ENCODE measurements at regions not wholly inside any gene's neighbourhood (a gene's known extent, or its start where the extent isn't known, plus 50 kb on each side); places are given as distances from the start of the nearest gene placed in this dataset.
A peak's percentile ranks its signal among the peaks of the same experiment; 100 is the strongest.

DNA sequence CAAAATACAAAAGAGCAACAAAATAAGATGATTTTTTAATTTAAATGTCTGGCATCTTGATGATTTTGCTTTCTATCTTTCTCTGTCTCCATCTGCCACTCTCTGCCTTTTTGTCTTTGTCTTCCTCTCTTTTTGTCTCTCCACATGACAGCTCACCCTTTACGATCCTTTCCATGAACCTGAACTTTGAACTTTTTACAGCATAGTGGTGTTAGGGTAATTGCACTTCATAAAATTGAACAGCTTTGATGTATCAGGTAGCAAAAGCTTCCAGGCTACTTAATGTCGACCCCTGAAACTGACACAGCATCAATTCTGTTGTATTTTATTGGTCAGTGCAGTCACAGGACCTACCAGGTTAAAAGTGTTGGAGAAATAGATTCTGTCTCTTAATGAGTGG lies 1517.0 kb downstream of the ADGRL3 start:
- 74% methylated on average over 2 of the region's 2 CpGs for WGBS
- Histone ChIP-seq H3K9me3 (ENCODE audit: control insufficient read depth in 2 of 2, insufficient read depth in 1 of 2, low read length in 1 of 2) (no peaks in the 10 kb centered on the region), H3K4me3 (ENCODE audit: low read length in 2 of 2) (no peak overlapping the region), H3K27ac (ENCODE audit: low read depth in 1 of 2, low read length in 1 of 2) (no peak overlapping the region), H3K36me3 (ENCODE audit: control insufficient read depth in 2 of 2, insufficient read depth in 2 of 2, low read length in 1 of 2) (no peaks in the 10 kb centered on the region), H3K27me3 (ENCODE audit: control insufficient read depth in 2 of 2, insufficient read depth in 1 of 2, low read length in 1 of 2) (no peaks in the 10 kb centered on the region), H3K4me1 (ENCODE audit: control insufficient read depth in 2 of 2, insufficient read depth in 2 of 2, low read length in 2 of 2) (no peaks in the 10 kb centered on the region)
- no peak for DNase-seq (ENCODE audit: low read depth in 6 of 9, low spot score in 9 of 9)

DNA sequence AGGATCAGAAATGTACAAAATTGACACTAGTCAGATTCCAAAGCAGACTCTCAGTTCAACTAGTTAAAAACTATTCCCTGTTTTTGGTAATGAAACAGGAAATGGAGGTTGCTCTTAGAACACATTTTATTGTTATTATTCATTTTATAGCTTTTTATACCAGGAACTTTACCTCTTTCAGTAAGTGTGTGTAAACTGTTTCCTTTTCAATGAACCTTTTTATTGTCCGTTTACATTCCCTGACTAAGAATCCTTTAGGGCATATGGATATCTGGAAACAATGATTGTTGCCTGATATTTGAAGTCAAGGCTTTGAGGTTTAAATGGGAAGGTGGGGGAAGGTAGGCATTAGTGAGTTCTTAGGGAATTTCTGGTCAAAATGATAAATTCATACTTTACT lies 1511.4 kb downstream of the ADGRL3 start:
- no peak overlapping the region for H3K4me3 ChIP-seq (ENCODE audit: low read length in 2 of 2)
- WGBS = 74% methylated on average over 1 of the region's 1 CpG
- H3K4me1 ChIP-seq (ENCODE audit: control insufficient read depth in 2 of 2, insufficient read depth in 2 of 2, low read length in 2 of 2) = no peaks in the 10 kb centered on the region
- H3K27me3 ChIP-seq (ENCODE audit: control insufficient read depth in 2 of 2, insufficient read depth in 1 of 2, low read length in 1 of 2) = no peaks in the 10 kb centered on the region
- no peaks in the 10 kb centered on the region for H3K9me3 ChIP-seq (ENCODE audit: control insufficient read depth in 2 of 2, insufficient read depth in 1 of 2, low read length in 1 of 2)
- DNase-seq (ENCODE audit: low read depth in 6 of 9, low spot score in 9 of 9) = no peak
- no peaks in the 10 kb centered on the region for H3K36me3 ChIP-seq (ENCODE audit: control insufficient read depth in 2 of 2, insufficient read depth in 2 of 2, low read length in 1 of 2)
- H3K27ac ChIP-seq (ENCODE audit: low read depth in 1 of 2, low read length in 1 of 2) = no peak overlapping the region

DNA sequence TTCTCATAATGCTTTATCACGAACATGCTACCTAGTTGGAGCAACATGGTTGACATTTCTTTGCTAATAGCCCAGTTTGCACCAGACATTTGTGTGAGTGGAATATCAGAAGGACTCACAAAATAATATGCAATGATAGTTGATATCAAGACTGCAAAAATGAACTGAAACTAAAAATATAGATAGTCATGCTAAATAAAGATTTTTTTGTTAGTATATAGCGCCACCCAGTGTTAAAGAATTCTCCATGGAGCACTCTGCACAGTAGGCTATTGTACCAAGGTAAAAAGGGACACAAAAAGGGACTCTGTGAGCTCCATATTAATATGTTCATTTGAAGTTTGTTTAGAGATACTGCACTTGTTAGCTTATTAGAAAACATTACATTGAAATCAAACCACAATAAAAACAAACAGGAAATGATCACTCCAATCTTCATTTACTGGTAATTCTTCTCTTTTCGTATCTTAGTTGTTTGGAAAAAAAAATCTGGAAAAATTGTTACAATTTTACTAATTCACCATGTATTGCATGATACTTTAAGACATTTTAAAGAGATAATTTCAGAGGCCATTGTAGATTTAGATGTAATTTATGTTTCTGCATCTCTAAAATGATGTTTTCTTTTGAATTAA lies 1509.6 kb downstream of the ADGRL3 start:
- no peaks in the 10 kb centered on the region for H3K27me3 ChIP-seq (ENCODE audit: control insufficient read depth in 2 of 2, insufficient read depth in 1 of 2, low read length in 1 of 2)
- H3K36me3 ChIP-seq (ENCODE audit: control insufficient read depth in 2 of 2, insufficient read depth in 2 of 2, low read length in 1 of 2) = no peaks in the 10 kb centered on the region
- H3K4me3 ChIP-seq (ENCODE audit: low read length in 2 of 2) = no peak overlapping the region
- H3K4me1 ChIP-seq (ENCODE audit: control insufficient read depth in 2 of 2, insufficient read depth in 2 of 2, low read length in 2 of 2) = no peaks in the 10 kb centered on the region
- H3K9me3 ChIP-seq (ENCODE audit: control insufficient read depth in 2 of 2, insufficient read depth in 1 of 2, low read length in 1 of 2) = no peaks in the 10 kb centered on the region
- WGBS = 57% methylated on average over 3 of the region's 3 CpGs
- no peak overlapping the region for H3K27ac ChIP-seq (ENCODE audit: low read depth in 1 of 2, low read length in 1 of 2)
- peak in 1 of 9 donors; percentile 5 for DNase-seq (ENCODE audit: low read depth in 6 of 9, low spot score in 9 of 9)

DNA sequence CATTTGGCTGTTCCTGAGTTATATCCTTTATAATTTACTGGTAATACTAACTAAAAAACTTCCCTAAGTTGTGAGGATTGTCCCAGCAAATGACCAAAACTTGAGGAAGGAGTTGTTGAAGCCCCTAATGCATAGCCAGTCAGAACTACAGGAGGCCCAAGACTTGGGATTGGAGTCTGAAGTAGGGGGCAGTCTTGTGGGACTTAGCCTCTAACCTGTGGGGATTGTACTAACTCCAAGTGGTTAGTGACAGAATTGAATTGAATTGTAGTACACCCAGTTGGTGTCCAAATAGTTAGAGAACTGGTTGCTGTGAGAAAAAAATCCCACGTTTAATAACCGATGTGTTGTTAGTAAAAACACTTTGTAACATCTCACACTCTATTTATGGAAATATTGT lies 1506.3 kb downstream of the ADGRL3 start:
- WGBS = 96% methylated on average over 2 of the region's 2 CpGs
- no peak overlapping the region for H3K27ac ChIP-seq (ENCODE audit: low read depth in 1 of 2, low read length in 1 of 2)
- no peaks in the 10 kb centered on the region for H3K4me1 ChIP-seq (ENCODE audit: control insufficient read depth in 2 of 2, insufficient read depth in 2 of 2, low read length in 2 of 2)
- DNase-seq (ENCODE audit: low read depth in 6 of 9, low spot score in 9 of 9) = no peak
- no peaks in the 10 kb centered on the region for H3K9me3 ChIP-seq (ENCODE audit: control insufficient read depth in 2 of 2, insufficient read depth in 1 of 2, low read length in 1 of 2)
- H3K36me3 ChIP-seq (ENCODE audit: control insufficient read depth in 2 of 2, insufficient read depth in 2 of 2, low read length in 1 of 2) = no peaks in the 10 kb centered on the region
- H3K4me3 ChIP-seq (ENCODE audit: low read length in 2 of 2) = no peak overlapping the region
- H3K27me3 ChIP-seq (ENCODE audit: control insufficient read depth in 2 of 2, insufficient read depth in 1 of 2, low read length in 1 of 2) = no peaks in the 10 kb centered on the region

DNA sequence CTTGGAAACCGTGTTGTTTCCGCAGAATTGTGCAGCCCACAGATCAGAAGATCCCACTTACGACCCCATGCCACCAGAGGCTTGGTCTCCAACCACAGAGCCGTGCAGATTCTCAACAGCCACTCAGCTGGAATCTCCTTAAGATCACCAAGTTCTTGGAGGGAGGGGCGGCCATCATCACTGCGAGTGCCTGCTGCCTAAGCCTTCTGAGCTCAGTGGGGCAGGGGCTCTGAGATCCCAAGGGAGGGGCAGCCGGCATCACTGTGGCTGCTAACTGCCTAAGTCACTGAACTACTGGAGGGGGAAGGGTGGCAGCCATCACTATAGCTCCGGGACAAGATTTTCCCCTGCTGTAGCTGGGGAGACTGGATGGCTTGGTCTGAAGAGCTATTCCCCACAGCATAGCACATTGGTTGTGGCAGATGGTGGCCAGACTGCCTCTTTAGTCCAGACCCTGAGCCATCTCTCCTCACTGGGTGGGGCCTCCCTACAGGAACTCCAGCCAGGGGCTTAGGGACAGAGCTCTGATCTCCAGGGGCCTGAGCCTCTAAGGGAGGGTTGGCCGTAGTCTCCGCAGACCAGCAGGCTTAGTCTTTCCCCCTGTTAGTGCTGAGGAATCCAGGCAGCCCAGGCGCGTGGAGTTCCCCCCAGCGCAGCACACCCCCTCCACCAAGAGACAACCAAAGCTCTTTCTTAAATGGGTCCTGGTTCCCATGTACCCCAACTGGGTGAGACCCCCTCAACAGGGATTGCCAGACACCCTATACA lies 1483.9 kb downstream of the ADGRL3 start:
- 95% methylated on average over 13 of the region's 13 CpGs for WGBS
- no peaks in the 10 kb centered on the region for H3K27me3 ChIP-seq (ENCODE audit: control insufficient read depth in 2 of 2, insufficient read depth in 1 of 2, low read length in 1 of 2)

DNA sequence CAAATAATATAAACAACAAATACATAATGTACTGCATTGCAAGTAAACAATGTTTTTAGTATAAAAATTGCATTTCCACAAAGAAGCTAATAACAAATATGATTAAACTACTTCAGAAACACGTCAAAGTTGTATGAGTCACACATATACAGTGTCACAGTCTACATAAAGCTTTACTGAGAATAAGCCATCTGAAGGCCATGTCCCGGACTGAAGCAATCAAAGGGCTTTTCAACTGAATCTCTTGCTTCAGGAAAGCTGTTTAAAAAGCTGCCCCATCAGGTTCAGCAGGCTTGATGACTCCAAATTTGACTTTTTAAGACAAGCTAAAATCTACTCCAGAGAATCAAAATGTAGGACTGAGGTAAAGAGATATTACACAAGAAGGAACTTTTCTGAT lies 1476.8 kb downstream of the ADGRL3 start:
- no peaks in the 10 kb centered on the region for H3K4me1 ChIP-seq (ENCODE audit: control insufficient read depth in 2 of 2, insufficient read depth in 2 of 2, low read length in 2 of 2)
- no peak for DNase-seq (ENCODE audit: low read depth in 6 of 9, low spot score in 9 of 9)
- WGBS = 91% methylated on average over 2 of the region's 2 CpGs

More for the DNA sequence above, 1483.9 kb downstream of the ADGRL3 start:
- Histone ChIP-seq H3K9me3 (ENCODE audit: control insufficient read depth in 2 of 2, insufficient read depth in 1 of 2, low read length in 1 of 2) (peaks cover 0 to 15% of the 10 kb centered on the region in 2 donors), H3K4me1 (ENCODE audit: control insufficient read depth in 2 of 2, insufficient read depth in 2 of 2, low read length in 2 of 2) (no peaks in the 10 kb centered on the region), H3K36me3 (ENCODE audit: control insufficient read depth in 2 of 2, insufficient read depth in 2 of 2, low read length in 1 of 2) (no peaks in the 10 kb centered on the region), H3K27ac (ENCODE audit: low read depth in 1 of 2, low read length in 1 of 2) (no peak overlapping the region), H3K4me3 (ENCODE audit: low read length in 2 of 2) (no peak overlapping the region)
- DNase-seq (ENCODE audit: low read depth in 6 of 9, low spot score in 9 of 9) = no peak

DNA sequence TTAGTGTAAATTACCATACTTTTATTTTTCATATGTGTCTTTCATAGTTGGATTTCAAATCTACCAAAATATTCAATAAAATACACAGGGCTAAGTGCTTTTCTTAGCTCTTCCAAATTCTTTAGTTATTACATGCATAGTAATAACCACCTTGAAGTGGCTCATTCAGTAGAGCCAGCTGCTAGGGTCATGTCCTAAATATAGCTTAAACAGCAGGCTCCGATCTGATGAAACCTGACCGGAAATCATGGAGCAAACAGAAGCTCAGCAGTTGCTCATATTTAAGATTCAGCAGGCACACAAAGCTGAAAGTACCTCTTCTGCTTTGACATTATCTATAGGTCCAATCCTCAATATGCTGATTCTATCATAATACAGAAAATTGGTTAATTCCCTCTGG lies 1470.4 kb downstream of the ADGRL3 start:
- WGBS = 96% methylated on average over 2 of the region's 2 CpGs
- no peaks in the 10 kb centered on the region for H3K36me3 ChIP-seq (ENCODE audit: control insufficient read depth in 2 of 2, insufficient read depth in 2 of 2, low read length in 1 of 2)

More for the DNA sequence above, 1476.8 kb downstream of the ADGRL3 start:
- Histone ChIP-seq H3K4me3 (ENCODE audit: low read length in 2 of 2) (no peak overlapping the region), H3K27me3 (ENCODE audit: control insufficient read depth in 2 of 2, insufficient read depth in 1 of 2, low read length in 1 of 2) (no peaks in the 10 kb centered on the region), H3K27ac (ENCODE audit: low read depth in 1 of 2, low read length in 1 of 2) (no peak overlapping the region), H3K36me3 (ENCODE audit: control insufficient read depth in 2 of 2, insufficient read depth in 2 of 2, low read length in 1 of 2) (no peaks in the 10 kb centered on the region), H3K9me3 (ENCODE audit: control insufficient read depth in 2 of 2, insufficient read depth in 1 of 2, low read length in 1 of 2) (peaks cover 0 to 3% of the 10 kb centered on the region in 2 donors)

DNA sequence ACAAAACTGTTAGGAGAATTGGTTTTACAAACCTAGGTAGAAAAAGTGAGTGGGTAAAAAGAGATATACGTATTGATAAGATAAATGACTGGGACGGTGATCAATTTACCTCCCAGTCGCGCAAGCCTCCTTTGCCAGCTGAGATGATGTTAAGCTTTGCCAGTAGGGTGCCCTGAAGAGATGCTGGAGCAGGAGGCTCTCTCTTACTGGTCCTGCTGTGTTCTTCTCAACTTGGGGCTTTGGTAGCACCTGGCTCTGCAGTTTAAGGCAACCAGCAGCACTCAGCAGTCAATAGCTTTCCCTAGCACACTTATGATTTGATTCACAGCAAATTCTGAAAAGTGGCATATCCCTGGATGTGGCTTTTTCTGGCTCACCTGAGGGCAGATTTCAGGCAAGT lies 1461.7 kb downstream of the ADGRL3 start:
- Histone ChIP-seq H3K4me3 (ENCODE audit: low read length in 2 of 2) (no peak overlapping the region), H3K27me3 (ENCODE audit: control insufficient read depth in 2 of 2, insufficient read depth in 1 of 2, low read length in 1 of 2) (no peaks in the 10 kb centered on the region)
- 93% methylated on average over 4 of the region's 4 CpGs for WGBS

More for the DNA sequence above, 1470.4 kb downstream of the ADGRL3 start:
- Histone ChIP-seq H3K27ac (ENCODE audit: low read depth in 1 of 2, low read length in 1 of 2) (no peak overlapping the region), H3K9me3 (ENCODE audit: control insufficient read depth in 2 of 2, insufficient read depth in 1 of 2, low read length in 1 of 2) (no peaks in the 10 kb centered on the region), H3K4me1 (ENCODE audit: control insufficient read depth in 2 of 2, insufficient read depth in 2 of 2, low read length in 2 of 2) (no peaks in the 10 kb centered on the region), H3K27me3 (ENCODE audit: control insufficient read depth in 2 of 2, insufficient read depth in 1 of 2, low read length in 1 of 2) (no peaks in the 10 kb centered on the region), H3K4me3 (ENCODE audit: low read length in 2 of 2) (no peak overlapping the region)
- DNase-seq (ENCODE audit: low read depth in 6 of 9, low spot score in 9 of 9) = no peak

DNA sequence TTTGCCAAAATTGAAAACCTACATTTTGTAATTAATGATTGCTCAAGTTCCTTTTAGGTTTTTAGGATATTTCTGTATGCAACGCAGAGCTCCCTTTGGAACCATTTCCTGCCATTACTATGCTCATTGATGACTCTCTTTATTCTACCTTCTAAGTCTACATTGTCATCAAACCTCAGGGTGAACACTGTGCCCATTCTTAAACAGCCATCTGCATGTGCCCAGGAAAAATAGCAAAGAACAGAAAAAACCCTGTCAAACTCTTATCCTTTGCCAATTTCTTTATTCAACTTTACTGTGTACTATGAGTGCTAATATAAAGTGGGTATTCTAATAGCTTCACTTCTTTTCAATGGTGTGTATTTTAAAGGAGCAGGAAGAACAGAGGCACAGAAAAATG lies 1455.9 kb downstream of the ADGRL3 start:
- no peaks in the 10 kb centered on the region for H3K36me3 ChIP-seq (ENCODE audit: control insufficient read depth in 2 of 2, insufficient read depth in 2 of 2, low read length in 1 of 2)
- no peak overlapping the region for H3K27ac ChIP-seq (ENCODE audit: low read depth in 1 of 2, low read length in 1 of 2)
- H3K4me3 ChIP-seq (ENCODE audit: low read length in 2 of 2) = no peak overlapping the region
- no peaks in the 10 kb centered on the region for H3K9me3 ChIP-seq (ENCODE audit: control insufficient read depth in 2 of 2, insufficient read depth in 1 of 2, low read length in 1 of 2)
- WGBS = 92% methylated on average over 1 of the region's 1 CpG
- no peaks in the 10 kb centered on the region for H3K4me1 ChIP-seq (ENCODE audit: control insufficient read depth in 2 of 2, insufficient read depth in 2 of 2, low read length in 2 of 2)
- DNase-seq (ENCODE audit: low read depth in 6 of 9, low spot score in 9 of 9) = no peak
- no peaks in the 10 kb centered on the region for H3K27me3 ChIP-seq (ENCODE audit: control insufficient read depth in 2 of 2, insufficient read depth in 1 of 2, low read length in 1 of 2)

More for the DNA sequence above, 1461.7 kb downstream of the ADGRL3 start:
- Histone ChIP-seq H3K36me3 (ENCODE audit: control insufficient read depth in 2 of 2, insufficient read depth in 2 of 2, low read length in 1 of 2) (no peaks in the 10 kb centered on the region), H3K9me3 (ENCODE audit: control insufficient read depth in 2 of 2, insufficient read depth in 1 of 2, low read length in 1 of 2) (no peaks in the 10 kb centered on the region), H3K27ac (ENCODE audit: low read depth in 1 of 2, low read length in 1 of 2) (no peak overlapping the region), H3K4me1 (ENCODE audit: control insufficient read depth in 2 of 2, insufficient read depth in 2 of 2, low read length in 2 of 2) (no peaks in the 10 kb centered on the region)
- no peak for DNase-seq (ENCODE audit: low read depth in 6 of 9, low spot score in 9 of 9)

All from thymus (tissue), 11 donors.